GM20000 (cell line): ENCODE measurements at regions not wholly inside any gene's neighbourhood (a gene's known extent, or its start where the extent isn't known, plus 50 kb on each side); places are given as distances from the start of the nearest gene placed in this dataset.

ENCODE experiments used
- DNase-seq: peaks from one replicate; pipeline ENCODE4 v3.0.0; 2012; ENCODE audit warnings: low spot score
- TF ChIP-seq, protein P1 (sequence below): IDR thresholded peaks from 2 replicates; pipeline ENCODE4 v1.5.1; 2012; ENCODE audit warnings: mild to moderate bottlenecking, control low read depth; ENCODE audit errors: extremely low read depth, missing control alignments

DNA sequence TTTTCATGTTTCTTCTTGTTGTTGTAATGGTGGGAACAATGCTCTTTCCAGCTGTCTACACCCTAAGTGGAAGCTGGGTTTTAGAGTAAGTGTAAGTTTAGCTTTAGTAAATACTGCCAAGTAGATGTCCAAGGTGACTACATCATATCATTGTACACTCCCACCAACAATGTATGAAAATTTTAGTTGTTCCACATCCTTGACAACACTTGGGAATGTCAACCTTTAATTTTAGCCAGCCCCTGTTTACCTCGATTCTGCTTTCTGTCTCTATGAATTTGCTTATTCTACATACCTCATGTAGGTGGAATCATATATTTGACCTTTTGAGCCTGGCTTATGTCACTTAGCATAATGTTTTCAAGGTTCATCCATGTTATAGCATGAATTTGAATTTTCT lies 93.0 kb downstream of the MTPAP start:
- no peak for DNase-seq
- TF ChIP-seq, protein P1, sequence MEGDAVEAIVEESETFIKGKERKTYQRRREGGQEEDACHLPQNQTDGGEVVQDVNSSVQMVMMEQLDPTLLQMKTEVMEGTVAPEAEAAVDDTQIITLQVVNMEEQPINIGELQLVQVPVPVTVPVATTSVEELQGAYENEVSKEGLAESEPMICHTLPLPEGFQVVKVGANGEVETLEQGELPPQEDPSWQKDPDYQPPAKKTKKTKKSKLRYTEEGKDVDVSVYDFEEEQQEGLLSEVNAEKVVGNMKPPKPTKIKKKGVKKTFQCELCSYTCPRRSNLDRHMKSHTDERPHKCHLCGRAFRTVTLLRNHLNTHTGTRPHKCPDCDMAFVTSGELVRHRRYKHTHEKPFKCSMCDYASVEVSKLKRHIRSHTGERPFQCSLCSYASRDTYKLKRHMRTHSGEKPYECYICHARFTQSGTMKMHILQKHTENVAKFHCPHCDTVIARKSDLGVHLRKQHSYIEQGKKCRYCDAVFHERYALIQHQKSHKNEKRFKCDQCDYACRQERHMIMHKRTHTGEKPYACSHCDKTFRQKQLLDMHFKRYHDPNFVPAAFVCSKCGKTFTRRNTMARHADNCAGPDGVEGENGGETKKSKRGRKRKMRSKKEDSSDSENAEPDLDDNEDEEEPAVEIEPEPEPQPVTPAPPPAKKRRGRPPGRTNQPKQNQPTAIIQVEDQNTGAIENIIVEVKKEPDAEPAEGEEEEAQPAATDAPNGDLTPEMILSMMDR, result no peak

DNA sequence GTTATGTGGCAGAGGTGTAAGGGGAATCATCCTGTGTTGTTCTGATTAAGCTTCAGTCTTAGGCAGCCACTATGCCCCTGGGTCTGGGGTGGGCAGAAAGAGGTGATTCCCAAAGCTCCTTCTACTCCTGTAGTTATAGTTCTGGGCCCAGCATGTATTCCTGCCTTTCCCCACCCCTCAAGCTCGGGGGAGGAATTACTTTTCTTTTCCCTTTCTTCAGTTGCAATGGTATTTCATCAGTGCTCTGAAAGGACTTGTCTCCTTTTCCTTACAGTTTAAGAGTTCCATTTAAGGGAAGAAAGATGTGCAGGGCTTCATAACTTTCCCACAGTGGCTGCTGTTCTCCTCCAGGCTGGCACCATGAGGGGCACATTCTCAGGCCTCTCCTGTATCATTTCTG lies 94.2 kb downstream of the MTPAP start:
- no peak for DNase-seq
- TF ChIP-seq, protein P1, result no peak

DNA sequence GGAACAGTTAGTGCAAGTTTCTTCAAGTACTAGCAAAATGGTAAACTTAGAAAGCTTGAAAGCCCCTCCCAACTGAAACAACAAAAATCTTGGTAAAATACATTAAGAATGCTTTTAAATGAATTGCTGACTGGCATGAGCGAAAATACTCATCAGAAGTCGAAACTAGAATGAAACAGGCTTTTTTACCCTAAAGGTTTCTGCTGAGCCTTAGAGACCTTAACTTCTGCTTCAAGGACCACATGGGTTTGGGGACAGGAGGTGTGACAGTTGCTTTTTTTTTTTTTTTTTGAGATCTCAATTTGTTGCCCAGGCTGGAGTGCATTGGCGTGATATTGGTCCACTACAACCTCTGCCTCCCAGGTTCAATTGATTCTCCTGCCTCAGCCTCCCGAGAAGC lies 100.3 kb downstream of the MTPAP start:
- DNase-seq, result no peak
- TF ChIP-seq, protein P1, result no peak

DNA sequence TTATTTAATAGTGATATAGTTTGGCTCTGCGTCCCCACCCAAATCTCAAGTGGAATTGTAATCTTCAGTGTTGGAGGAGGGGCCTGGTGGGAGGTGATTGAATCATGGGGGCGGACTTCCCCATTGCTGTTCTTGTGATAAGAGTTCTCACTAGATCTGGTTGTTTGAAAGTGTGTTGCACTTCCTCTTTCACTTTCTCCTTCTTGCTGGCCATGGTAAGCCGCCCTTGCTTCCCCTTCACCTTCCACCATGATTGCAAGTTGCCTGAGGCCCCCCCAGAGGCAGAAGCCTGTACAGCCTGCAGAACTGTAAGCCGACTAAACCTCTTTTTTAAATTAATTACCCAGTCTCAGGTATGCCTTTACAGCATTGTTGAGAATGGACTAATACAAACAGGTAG lies 101.4 kb downstream of the MTPAP start:
- no peak for DNase-seq

DNA sequence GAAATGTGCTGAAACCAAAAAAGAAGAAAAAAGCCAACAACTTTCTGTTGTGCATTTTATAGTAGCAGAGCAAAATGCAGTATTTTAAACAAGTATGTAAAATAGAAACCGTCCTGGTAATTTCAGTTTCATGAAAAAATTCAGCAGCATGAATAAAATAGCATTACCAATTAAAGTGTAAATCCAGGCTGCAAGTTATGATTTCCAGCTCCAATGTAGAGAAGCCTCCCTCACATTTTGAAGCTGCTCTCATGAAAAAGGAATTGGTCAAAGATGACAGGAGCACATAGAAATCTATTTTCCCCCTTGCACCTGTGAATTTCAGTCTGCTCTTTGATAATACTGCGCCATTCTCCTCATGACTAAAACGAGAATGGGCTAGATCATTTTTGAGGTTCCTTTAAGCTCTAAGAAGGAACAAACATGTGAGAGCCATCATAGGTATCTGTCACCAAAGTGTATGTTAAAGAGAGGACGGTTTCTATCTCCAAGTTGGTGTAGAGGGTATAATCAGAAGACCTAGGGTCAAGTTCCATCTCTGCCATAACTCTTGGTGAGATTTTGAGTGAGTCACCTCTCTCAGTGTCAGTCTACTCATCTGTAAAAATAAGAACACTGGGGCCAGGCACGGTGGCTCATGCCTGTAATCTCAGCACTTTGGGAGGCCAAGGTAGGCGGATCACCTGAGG lies 107.5 kb downstream of the MTPAP start:
- no peak for DNase-seq
- TF ChIP-seq, protein P1, result no peak

More for the DNA sequence above, 101.4 kb downstream of the MTPAP start:
- TF ChIP-seq, protein P1, result no peak

DNA sequence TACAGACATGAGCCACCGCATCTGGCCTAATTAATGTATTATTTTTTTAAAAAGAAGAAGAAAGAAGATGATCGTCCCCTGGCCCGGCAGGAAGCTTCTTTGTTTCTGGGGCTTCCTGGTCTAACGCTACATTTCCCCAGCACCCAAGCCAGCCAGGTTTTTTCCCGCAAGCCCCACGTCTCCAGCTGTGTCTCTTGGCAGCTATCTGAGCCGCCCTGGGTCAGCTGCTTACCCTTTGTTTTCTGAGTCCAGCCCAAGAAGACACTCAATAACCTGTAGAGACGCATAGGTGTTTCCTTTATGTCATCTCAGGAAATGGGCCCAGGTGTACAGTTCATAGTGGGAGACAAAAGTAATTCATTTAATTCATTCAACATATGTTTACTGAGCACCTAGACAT lies 110.2 kb downstream of the MTPAP start:
- TF ChIP-seq, protein P1, result no peak
- DNase-seq, result no peak

DNA sequence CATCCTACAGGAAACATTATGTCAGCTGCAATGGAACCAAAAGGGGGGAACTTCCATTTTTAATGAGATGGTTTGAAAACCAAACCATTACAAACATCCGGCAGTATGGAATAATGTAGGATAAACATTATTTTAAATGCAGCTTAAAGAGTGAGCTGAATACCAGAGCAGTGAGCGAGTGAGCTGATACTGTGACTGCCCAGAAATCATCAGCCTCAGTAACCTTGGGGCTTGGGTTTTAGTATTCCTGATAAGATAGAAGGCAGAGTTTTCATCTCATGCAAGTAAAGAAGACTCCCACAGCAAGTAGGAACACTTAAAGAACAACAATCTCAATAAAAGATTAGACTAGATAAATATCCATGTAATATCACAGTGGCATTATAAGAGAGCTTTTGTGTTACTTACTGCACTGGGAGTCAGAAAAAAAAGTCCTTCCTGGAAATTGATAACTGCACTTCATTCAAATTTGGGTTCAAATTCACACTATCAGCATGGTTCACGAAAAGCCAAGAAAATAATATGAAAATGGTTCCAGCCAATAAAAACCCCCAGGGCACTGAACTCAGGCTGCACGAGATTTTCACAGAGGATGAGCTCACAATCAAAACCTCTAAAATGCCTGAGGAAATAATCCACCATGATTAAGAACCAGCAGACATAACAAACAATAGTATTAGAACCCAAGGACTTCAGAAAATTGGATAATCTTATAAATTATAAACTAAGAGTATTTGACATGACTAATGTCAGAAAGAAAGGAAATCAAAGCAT lies 115.7 kb downstream of the MTPAP start:
- TF ChIP-seq, protein P1, result no peak
- DNase-seq, result no peak
